ENCODE measurements at regions not wholly inside any gene's neighbourhood (a gene's known extent, or its start where the extent isn't known, plus 50 kb on each side); places are given as distances from the start of the nearest gene placed in this dataset.

- Histone ChIP-seq H4K20me1 (ENCODE audit: insufficient read depth, low read length) (no peaks in the 10 kb centered on the region), H3K79me2 (ENCODE audit: insufficient read depth, low read depth, low read length) (no peaks in the 10 kb centered on the region), H2AFZ (ENCODE audit: low read length) (no peak overlapping the region), H3K36me3 (ENCODE audit: insufficient read depth, low read length) (no peaks in the 10 kb centered on the region), H3K27ac (ENCODE audit: low read depth, low read length, poor library complexity, severe bottlenecking) (no peak overlapping the region), H3K4me3 (ENCODE audit: low read depth, low read length, poor library complexity, severe bottlenecking) (no peak overlapping the region), H3K9me3 (ENCODE audit: low read length) (no peaks in the 10 kb centered on the region), H3K9me2 (ENCODE audit: insufficient read depth, low read length) (no peaks in the 10 kb centered on the region), H3K4me2 (ENCODE audit: low read length) (no peak overlapping the region), H3K4me1 (ENCODE audit: insufficient read depth, low read length, poor library complexity, severe bottlenecking) (no peaks in the 10 kb centered on the region)
- intact Hi-C loops (cut with micrococcal nuclease; ENCODE audit: unreplicated experiment) = no loop called here
- ChIA-PET POLR2A (no interaction called here), CTCF (ENCODE audit: unreplicated experiment) (no interaction called here)
- TF ChIP-seq EZH2phosphoT487 (IDR thresholded peaks at IDR 0.05; ENCODE audit: borderline replicate concordance, low read depth, low read length) (no peak), CTCF (conservative IDR thresholded peaks at IDR 0.05; ENCODE audit: low read length) (no peak)
- no peak for DNase-seq (ENCODE audit: low spot score)
- no TSS peak for BruUV-seq (replicated peaks)
Observed at GRCh38 chrX:20693078-20693477, 426.4 kb upstream of the RPS6KA3 start.

GRCh38 chrX:20686256-20686655 lies 419.5 kb upstream of the RPS6KA3 start:
- no peak overlapping the region for H3K27ac ChIP-seq (ENCODE audit: low read depth, low read length, poor library complexity, severe bottlenecking)
- H2AFZ ChIP-seq (ENCODE audit: low read length) = no peak overlapping the region
- TF ChIP-seq CTCF (conservative IDR thresholded peaks at IDR 0.05; ENCODE audit: low read length) (no peak), EZH2phosphoT487 (IDR thresholded peaks at IDR 0.05; ENCODE audit: borderline replicate concordance, low read depth, low read length) (no peak)
- H4K20me1 ChIP-seq (ENCODE audit: insufficient read depth, low read length) = no peaks in the 10 kb centered on the region
- no peaks in the 10 kb centered on the region for H3K9me2 ChIP-seq (ENCODE audit: insufficient read depth, low read length)
- H3K9me3 ChIP-seq (ENCODE audit: low read length) = no peaks in the 10 kb centered on the region
- H3K4me2 ChIP-seq (ENCODE audit: low read length) = no peak overlapping the region
- BruUV-seq (replicated peaks) = no TSS peak
- CTCF ChIA-PET (ENCODE audit: unreplicated experiment) = no interaction called here
- H3K79me2 ChIP-seq (ENCODE audit: insufficient read depth, low read depth, low read length) = no peaks in the 10 kb centered on the region
- H3K4me1 ChIP-seq (ENCODE audit: insufficient read depth, low read length, poor library complexity, severe bottlenecking) = no peaks in the 10 kb centered on the region
- DNase-seq (ENCODE audit: low spot score) = no peak
- intact Hi-C loops (cut with micrococcal nuclease; ENCODE audit: unreplicated experiment) = no loop called here
- no peak overlapping the region for H3K4me3 ChIP-seq (ENCODE audit: low read depth, low read length, poor library complexity, severe bottlenecking)
- POLR2A ChIA-PET = no interaction called here
- no peaks in the 10 kb centered on the region for H3K36me3 ChIP-seq (ENCODE audit: insufficient read depth, low read length)

GRCh38 chrX:20685652-20686051 lies 418.9 kb upstream of the RPS6KA3 start:
- H4K20me1 ChIP-seq (ENCODE audit: insufficient read depth, low read length) = no peaks in the 10 kb centered on the region
- no peak overlapping the region for H3K4me3 ChIP-seq (ENCODE audit: low read depth, low read length, poor library complexity, severe bottlenecking)
- no peaks in the 10 kb centered on the region for H3K79me2 ChIP-seq (ENCODE audit: insufficient read depth, low read depth, low read length)
- no peaks in the 10 kb centered on the region for H3K4me1 ChIP-seq (ENCODE audit: insufficient read depth, low read length, poor library complexity, severe bottlenecking)
- POLR2A ChIA-PET = no interaction called here
- H3K27ac ChIP-seq (ENCODE audit: low read depth, low read length, poor library complexity, severe bottlenecking) = no peak overlapping the region
- no peak overlapping the region for H3K4me2 ChIP-seq (ENCODE audit: low read length)
- intact Hi-C loops (cut with micrococcal nuclease; ENCODE audit: unreplicated experiment) = no loop called here
- TF ChIP-seq CTCF (conservative IDR thresholded peaks at IDR 0.05; ENCODE audit: low read length) (no peak), EZH2phosphoT487 (IDR thresholded peaks at IDR 0.05; ENCODE audit: borderline replicate concordance, low read depth, low read length) (no peak)
- H3K36me3 ChIP-seq (ENCODE audit: insufficient read depth, low read length) = no peaks in the 10 kb centered on the region
- H3K9me2 ChIP-seq (ENCODE audit: insufficient read depth, low read length) = no peaks in the 10 kb centered on the region
- no peaks in the 10 kb centered on the region for H3K9me3 ChIP-seq (ENCODE audit: low read length)
- CTCF ChIA-PET (ENCODE audit: unreplicated experiment) = no interaction called here
- BruUV-seq (replicated peaks) = no TSS peak
- H2AFZ ChIP-seq (ENCODE audit: low read length) = no peak overlapping the region
- no peak for DNase-seq (ENCODE audit: low spot score)
